Adrenal gland (tissue), 5 donors: ENCODE measurements at regions not wholly inside any gene's neighbourhood (a gene's known extent, or its start where the extent isn't known, plus 50 kb on each side); places are given as distances from the start of the nearest gene placed in this dataset.

Experiments
- POLR2A ChIP-seq, 2 donors: fragments of 450-650 bp; IDR thresholded peaks; one replicate each; pipeline ENCODE4 v1.6.1; 2017; ENCODE audit warnings: antibody characterized with exemption in 2 of 2, mild to moderate bottlenecking in 2 of 2, moderate library complexity in 1 of 2
- TF ChIP-seq, protein P1 (sequence below), 6 experiments: fragments of 450-650 bp in 4 of 6; fragments of 200-600 bp in 2 of 6; sonication (generic) in 1 of 6; IDR thresholded peaks; 1 replicate in 5 of 6; 2 replicates in 1 of 6; pipeline versions ENCODE4 v1.5.1 to v1.8.0; 2016 to 2021; ENCODE audit warnings: antibody characterized with exemption in 6 of 6, mild to moderate bottlenecking in 2 of 6, moderate library complexity in 1 of 6
- donor health status: DM: no; HTN: no; CAD: no.

GRCh38 chr5:120907953-120908352, 443.9 kb downstream of the PRR16 start:
- TF ChIP-seq POLR2A (IDR thresholded peaks at IDR 0.05): no peak
- TF ChIP-seq, protein P1, sequence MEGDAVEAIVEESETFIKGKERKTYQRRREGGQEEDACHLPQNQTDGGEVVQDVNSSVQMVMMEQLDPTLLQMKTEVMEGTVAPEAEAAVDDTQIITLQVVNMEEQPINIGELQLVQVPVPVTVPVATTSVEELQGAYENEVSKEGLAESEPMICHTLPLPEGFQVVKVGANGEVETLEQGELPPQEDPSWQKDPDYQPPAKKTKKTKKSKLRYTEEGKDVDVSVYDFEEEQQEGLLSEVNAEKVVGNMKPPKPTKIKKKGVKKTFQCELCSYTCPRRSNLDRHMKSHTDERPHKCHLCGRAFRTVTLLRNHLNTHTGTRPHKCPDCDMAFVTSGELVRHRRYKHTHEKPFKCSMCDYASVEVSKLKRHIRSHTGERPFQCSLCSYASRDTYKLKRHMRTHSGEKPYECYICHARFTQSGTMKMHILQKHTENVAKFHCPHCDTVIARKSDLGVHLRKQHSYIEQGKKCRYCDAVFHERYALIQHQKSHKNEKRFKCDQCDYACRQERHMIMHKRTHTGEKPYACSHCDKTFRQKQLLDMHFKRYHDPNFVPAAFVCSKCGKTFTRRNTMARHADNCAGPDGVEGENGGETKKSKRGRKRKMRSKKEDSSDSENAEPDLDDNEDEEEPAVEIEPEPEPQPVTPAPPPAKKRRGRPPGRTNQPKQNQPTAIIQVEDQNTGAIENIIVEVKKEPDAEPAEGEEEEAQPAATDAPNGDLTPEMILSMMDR (IDR thresholded peaks at IDR 0.05): no peak
